ENCODE measurements at regions not wholly inside any gene's neighbourhood (a gene's known extent, or its start where the extent isn't known, plus 50 kb on each side); places are given as distances from the start of the nearest gene placed in this dataset.

DNA sequence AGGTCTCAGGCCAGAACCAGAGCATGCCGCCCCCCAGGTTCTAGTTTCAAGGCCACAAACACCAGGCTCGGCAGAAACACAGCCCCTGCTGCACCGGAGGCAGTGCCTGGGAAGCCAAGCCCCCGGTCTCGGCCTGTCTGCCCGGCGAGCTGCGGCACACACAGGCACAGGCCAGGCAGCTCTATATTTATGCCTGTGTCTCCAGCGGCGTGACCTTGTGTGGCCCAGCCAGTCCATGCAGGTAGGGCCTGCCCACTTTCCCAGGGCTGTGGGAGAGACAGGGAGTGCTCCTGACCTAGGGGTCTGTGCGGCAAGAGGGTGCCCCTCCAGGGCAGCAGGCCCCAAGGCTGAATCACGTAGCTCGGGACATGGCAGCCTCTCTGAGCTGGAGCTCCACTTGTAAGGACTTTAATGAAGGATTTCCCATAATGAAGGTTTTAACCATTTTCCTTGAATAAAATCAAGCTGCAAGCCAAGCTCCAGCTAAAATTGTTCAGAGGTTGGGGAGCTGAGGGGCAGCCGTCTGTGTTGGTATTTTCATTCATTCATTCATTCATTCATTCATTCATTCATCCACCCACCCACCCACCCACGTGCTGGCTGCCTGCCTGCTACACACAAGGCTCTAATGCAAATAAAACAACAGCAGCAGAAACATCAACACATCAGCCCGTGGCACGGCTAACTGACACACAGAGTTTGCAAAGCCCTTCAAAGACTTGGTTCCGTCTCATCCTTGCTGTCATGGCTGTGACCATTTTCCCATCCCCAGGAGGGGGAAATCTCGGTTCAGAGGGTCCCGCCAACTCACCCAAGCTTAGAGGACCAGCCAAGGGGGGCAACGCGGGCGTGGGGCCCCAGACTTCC, 92.0 kb downstream of the RFLNA start:
- no peak overlapping the region for H3K9ac ChIP-seq (ENCODE audit: low read depth, low read length)
- H3K36me3 ChIP-seq (ENCODE audit: insufficient read depth, low read length), result peaks cover 4% of the 10 kb centered on the region; the same call in 1 of the 2 replicates
- peaks cover 27% of the 10 kb centered on the region for H3K4me1 ChIP-seq (ENCODE audit: insufficient read depth, low read length)
- H3K9me3 ChIP-seq (ENCODE audit: control insufficient read depth, insufficient read depth, low read length), result no peaks in the 10 kb centered on the region

DNA sequence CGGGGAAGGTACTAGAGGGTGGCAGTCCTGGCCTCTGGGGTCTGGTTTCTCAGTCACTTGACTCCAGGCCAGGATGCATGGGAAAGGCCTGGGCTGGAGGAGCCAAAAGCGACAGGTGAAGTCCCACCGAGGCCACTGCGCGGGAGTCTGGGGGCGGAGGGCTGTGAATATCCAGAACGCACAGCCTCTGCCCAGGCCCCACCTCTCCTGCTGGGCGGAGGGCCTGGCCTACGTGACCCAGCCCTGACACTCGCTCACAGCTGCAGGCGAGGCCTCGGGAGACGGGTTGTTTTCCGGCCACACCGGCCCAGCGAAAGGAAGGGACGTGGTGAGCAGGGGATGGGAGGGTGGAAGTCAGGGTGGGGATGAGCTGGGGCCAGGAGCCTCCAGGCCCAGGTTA, 91.2 kb downstream of the RFLNA start:
- Histone ChIP-seq H3K4me1 (ENCODE audit: insufficient read depth, low read length) (peaks cover 28% of the 10 kb centered on the region), H3K36me3 (ENCODE audit: insufficient read depth, low read length) (peaks cover 4% of the 10 kb centered on the region; the same call in 1 of the 2 replicates), H3K9me3 (ENCODE audit: control insufficient read depth, insufficient read depth, low read length) (no peaks in the 10 kb centered on the region), H3K9ac (ENCODE audit: low read depth, low read length) (no peak overlapping the region)

DNA sequence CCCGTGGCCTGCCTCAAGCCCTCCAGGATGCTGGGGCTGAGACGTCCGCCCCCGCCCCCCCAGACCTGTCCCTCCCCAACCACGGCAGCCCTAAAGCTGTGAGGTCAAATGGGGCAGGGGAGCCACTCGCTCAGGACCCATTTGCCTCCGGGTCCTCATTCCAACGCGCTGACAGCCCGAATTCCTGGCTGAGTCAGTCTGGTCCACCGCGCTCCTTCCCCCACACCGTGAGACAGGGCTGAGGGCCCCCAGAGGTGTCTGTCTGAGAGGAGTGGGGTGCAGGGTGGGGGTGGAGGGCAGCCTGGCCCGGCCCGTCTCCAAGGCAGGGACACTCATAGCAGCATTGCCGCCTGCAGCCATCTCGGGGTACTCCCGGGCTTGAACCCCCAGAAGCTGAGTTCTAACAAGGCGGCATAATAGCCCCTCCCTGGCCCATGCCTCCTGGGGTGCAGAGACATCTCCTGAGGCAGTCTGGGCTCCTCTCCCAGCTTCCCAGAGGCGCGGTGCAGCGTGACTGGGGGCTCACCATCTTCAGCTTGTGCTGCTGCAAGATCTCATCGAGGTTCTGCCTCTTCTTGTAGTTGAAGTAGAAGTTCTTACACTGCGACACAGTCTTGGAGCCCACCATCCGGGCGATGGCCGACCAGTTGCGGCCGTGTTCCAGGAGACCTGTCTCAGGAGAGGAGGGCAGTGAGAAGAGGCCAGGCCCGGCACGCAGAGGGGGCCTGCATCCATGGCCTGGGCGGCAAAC, 90.5 kb downstream of the RFLNA start:
- H3K4me1 ChIP-seq (ENCODE audit: insufficient read depth, low read length), result peaks cover 28% of the 10 kb centered on the region
- H3K9me3 ChIP-seq (ENCODE audit: control insufficient read depth, insufficient read depth, low read length), result no peaks in the 10 kb centered on the region
- no peak overlapping the region for H3K9ac ChIP-seq (ENCODE audit: low read depth, low read length)
- H3K36me3 ChIP-seq (ENCODE audit: insufficient read depth, low read length), result peaks cover 4% of the 10 kb centered on the region; the same call in 1 of the 2 replicates

DNA sequence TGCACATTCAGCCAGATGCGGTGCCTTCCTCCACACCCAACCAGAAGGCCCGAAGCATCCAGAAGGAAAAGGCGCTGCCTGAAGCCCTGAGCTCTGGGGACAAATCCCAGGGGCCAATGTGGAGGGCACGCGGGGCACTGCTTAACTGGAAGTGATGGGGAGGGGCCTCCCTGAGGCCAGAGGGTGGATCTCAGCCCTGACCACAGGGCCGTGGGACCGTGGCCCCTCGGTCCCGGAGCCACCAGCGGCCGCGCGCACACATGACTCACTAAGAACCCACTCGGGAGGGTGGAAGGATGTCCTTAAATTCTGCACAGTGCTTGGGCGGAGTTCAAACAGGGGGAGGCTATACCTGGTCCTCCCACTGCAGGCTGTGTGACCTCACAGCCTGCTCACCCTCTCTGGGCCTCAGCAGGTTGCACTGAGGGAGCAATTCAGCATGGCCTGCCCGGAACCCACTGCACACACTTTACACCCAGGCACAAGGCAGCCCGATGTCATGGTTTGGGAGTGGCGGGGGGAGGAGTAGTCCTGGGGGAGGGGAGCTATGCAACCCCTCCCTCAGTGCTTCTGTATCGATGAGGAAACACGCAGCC, 89.5 kb downstream of the RFLNA start:
- Histone ChIP-seq H3K36me3 (ENCODE audit: insufficient read depth, low read length) (peaks cover 4% of the 10 kb centered on the region; the same call in 1 of the 2 replicates), H3K9ac (ENCODE audit: low read depth, low read length) (no peak overlapping the region), H3K4me1 (ENCODE audit: insufficient read depth, low read length) (peaks cover 24% of the 10 kb centered on the region), H3K9me3 (ENCODE audit: control insufficient read depth, insufficient read depth, low read length) (no peaks in the 10 kb centered on the region)

DNA sequence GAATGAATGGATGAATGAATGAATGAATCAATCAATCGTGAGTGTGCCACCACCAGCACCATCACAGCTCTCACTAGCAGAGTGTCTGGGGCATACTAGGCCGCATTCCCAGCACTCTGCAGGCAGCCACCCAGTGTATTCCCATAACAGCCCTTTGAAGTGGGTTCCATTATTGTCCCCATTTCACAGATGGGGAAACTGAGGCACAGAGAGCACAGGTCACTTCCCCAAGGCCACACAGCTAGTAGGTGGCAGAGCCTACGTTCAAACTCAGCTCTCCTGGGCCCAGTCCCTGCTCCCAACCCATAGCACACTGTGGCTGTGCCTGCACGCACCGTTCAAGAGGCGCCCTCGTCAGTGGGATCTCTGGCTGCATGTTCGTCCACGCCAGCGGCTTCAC, 88.1 kb downstream of the RFLNA start:
- H3K4me1 ChIP-seq (ENCODE audit: insufficient read depth, low read length), result peaks cover 24% of the 10 kb centered on the region
- H3K9ac ChIP-seq (ENCODE audit: low read depth, low read length), result no peak overlapping the region
- no peaks in the 10 kb centered on the region for H3K9me3 ChIP-seq (ENCODE audit: control insufficient read depth, insufficient read depth, low read length)
- peaks cover 4% of the 10 kb centered on the region; the same call in 1 of the 2 replicates for H3K36me3 ChIP-seq (ENCODE audit: insufficient read depth, low read length)

DNA sequence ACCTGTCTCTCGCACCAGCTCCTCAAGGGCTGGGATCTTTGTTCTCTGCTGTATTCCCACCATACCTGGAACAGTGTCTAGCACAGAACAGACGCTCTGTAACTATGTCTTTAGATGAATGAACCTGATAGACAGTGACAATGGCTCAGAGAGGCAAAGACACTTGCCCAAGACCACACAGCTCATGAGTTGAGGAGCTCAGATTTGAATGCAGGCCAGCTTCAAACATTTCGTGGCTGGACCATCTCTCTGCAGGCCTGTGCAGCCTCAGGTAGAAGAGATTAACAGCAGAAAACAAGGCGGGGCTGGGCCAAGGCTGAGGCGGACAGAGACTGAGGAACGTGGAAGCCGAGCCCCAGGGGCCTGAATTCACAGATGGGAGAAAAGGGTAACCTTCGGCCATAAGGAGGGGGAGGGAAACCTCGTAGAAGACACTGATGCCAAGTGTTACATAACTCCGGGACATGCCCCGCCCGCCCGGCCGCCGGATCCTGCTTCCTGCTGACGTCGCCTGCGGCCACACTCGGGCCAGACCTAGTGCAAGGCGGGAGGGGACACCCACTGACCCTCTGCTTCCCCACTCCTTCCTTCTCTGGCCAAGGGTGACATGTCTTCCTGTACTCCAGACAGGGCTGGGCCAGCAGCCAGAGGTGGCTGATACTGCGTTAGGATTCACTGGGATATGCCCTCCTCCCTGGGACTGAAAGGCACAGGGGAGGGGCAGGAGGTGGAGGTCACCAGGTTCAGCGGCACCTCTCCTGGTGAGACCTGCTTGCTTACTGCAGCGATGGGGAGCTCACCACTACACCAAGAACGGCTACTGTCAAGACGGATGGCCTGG, 86.8 kb downstream of the RFLNA start:
- Histone ChIP-seq H3K9ac (ENCODE audit: low read depth, low read length) (no peak overlapping the region), H3K36me3 (ENCODE audit: insufficient read depth, low read length) (peaks cover 7% of the 10 kb centered on the region; the same call in 1 of the 2 replicates), H3K9me3 (ENCODE audit: control insufficient read depth, insufficient read depth, low read length) (no peaks in the 10 kb centered on the region), H3K4me1 (ENCODE audit: insufficient read depth, low read length) (peaks cover 22% of the 10 kb centered on the region)

DNA sequence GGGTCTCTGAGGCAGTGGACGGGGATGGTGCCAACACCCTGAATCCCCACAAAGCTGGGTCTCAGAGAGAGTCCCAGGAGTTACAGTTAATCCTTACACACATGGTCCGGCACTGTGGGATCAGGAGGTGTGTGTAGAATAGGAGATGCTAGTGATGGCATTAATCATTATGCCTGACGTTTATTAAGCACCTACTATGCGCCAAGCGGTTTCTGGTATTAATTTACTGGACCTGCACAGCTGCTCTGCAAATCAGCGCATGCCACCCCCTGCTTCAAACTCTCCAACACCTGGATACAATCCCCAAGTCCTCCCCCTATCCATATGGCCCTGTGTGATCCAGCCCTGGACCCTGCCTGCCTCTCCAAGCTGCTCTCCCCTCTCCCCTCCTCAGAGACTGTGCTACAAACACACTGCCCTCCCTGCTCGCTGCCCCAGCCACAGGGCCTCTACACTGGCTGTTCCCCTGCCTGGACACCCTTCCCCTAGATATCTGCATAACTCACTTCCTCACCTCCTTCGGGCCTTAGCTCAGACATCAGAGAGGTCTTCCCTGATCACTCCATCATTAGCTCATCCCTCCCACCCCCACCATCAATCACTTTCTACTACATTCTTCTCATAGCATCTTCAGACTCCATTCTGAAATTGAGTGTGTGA, 86.0 kb downstream of the RFLNA start:
- Histone ChIP-seq H3K36me3 (ENCODE audit: insufficient read depth, low read length) (peaks cover 8% of the 10 kb centered on the region; the same call in 1 of the 2 replicates), H3K4me1 (ENCODE audit: insufficient read depth, low read length) (peaks cover 15% of the 10 kb centered on the region), H3K9ac (ENCODE audit: low read depth, low read length) (no peak overlapping the region), H3K9me3 (ENCODE audit: control insufficient read depth, insufficient read depth, low read length) (no peaks in the 10 kb centered on the region)

DNA sequence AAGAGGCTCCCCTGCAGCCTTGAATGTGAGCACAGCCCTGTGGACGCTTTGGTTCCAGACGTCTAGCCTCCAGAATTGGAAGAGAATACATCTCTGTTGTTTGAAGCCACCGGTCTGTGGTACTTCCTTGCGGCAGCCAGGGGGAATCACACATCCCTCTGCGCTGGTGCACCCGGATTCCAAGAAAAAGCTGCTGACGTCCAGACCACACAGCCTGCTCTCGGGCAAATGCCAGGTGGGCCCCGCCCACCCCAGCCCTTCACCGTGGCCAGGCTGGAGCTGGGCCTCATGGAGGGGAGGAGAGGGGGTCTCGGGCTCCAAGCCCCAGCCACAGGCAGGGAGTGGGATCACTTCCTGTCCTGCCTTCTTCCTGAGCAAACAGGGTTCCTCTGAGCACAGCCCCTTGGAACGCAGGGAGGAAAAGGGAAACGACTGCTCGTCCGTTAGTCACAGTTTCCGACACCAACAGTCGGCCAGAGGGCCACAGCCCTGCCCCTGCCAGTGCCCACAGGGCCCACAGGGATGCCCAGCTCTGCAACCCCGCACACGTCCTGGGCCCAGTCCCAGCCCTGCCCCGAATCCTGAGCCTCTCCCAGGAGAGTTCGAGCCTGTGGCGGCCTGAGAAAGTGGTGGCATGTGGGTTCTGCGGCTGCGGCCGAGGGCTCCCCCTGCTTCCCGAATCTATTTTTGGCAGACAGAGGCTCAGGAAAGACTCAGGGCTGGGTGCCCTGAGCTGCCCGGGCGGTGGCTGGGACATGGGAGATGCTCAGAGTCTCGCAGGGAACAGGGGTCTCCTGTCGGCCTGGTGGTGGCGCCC, 85.3 kb downstream of the RFLNA start:
- Histone ChIP-seq H3K9ac (ENCODE audit: low read depth, low read length) (no peak overlapping the region), H3K36me3 (ENCODE audit: insufficient read depth, low read length) (peaks cover 8% of the 10 kb centered on the region; the same call in 1 of the 2 replicates), H3K4me1 (ENCODE audit: insufficient read depth, low read length) (peaks cover 8% of the 10 kb centered on the region), H3K9me3 (ENCODE audit: control insufficient read depth, insufficient read depth, low read length) (no peaks in the 10 kb centered on the region)

DNA sequence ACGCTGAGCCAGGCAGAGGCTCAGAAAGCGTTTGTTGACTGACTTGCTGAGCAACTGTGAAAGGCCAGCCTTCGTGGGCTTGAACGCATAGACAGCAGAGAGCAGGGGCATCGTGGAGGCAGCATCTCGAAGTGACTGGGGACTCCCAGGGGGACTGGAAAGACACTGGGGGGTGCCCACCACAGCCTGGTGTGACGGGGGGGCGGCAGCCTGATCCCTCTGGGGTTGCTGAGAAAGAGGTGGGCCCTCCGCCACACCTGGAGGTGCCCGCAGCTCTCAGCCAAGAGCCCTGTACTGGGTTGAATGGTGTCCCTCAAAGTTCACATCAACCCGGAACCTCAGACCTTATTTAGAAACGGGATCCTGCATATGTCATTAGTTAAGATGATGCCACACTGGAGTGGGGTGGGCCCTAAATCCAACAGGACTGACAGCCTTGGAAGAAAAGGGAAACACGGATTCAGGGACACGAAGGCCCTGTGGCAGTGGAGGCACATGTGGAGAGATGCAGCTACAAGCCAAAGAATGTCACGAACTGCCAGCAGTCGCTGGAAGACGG, 84.6 kb downstream of the RFLNA start:
- Histone ChIP-seq H3K9me3 (ENCODE audit: control insufficient read depth, insufficient read depth, low read length) (no peaks in the 10 kb centered on the region), H3K4me1 (ENCODE audit: insufficient read depth, low read length) (peaks cover 3% of the 10 kb centered on the region; the same call in 1 of the 2 replicates), H3K36me3 (ENCODE audit: insufficient read depth, low read length) (peaks cover 8% of the 10 kb centered on the region; the same call in 1 of the 2 replicates), H3K9ac (ENCODE audit: low read depth, low read length) (no peak overlapping the region)

DNA sequence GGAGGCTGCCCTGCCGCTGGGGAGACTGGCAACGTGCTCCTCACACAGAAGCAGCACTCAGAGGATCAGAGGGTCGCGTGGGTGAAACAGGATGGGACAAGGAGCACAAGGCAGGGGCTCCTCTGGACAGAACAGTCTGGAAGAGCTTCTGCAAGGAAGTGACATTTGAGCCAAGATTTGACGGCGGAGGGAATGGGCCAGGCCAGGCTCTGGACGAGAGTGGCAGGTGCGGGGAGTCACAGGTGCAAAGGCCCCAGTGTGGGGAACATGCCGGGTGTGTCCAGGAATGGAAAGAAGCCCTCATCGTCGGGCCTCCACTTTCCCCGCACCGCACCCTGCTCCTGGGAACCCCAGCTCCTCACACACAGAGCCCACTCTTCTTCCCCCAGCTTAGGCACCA, 84.0 kb downstream of the RFLNA start:
- Histone ChIP-seq H3K36me3 (ENCODE audit: insufficient read depth, low read length) (peaks cover 8% of the 10 kb centered on the region; the same call in 1 of the 2 replicates), H3K9ac (ENCODE audit: low read depth, low read length) (no peak overlapping the region), H3K4me1 (ENCODE audit: insufficient read depth, low read length) (0 out of 2 replicates have a peak, but pooled peaks cover 3% of the 10 kb centered on the region)

DNA sequence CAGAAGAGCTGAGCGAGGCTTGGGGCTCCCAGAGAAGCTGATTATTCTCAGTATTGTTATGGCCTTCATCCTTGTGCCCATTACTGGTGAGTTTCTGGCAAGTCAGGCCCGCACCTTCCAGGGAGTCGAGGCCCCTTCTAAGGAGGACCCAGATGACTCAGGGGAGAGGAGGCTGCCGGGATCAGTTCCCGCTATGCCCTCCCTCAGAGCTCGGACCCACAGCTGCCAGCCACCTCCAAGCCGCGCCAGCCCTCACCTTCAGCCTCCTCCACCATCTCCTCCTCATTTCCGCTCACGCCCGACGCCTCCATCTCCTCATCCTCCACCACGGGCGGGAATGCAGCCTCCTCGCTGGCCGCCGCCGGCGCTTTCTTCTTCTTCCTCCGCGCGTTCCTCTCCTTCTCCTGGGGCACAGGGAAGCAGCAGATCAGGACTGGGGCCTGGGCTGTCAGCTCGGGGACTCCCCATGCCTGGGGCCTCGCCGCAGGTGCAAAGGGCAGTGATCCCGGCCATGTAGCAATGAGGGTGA, 83.2 kb downstream of the RFLNA start:
- Histone ChIP-seq H3K36me3 (ENCODE audit: insufficient read depth, low read length) (peaks cover 7% of the 10 kb centered on the region; the same call in 1 of the 2 replicates), H3K9ac (ENCODE audit: low read depth, low read length) (no peak overlapping the region), H3K9me3 (ENCODE audit: control insufficient read depth, insufficient read depth, low read length) (no peaks in the 10 kb centered on the region), H3K4me1 (ENCODE audit: insufficient read depth, low read length) (0 out of 2 replicates have a peak, but pooled peaks cover 3% of the 10 kb centered on the region)

More for the DNA sequence above, 84.0 kb downstream of the RFLNA start:
- H3K9me3 ChIP-seq (ENCODE audit: control insufficient read depth, insufficient read depth, low read length), result no peaks in the 10 kb centered on the region

DNA sequence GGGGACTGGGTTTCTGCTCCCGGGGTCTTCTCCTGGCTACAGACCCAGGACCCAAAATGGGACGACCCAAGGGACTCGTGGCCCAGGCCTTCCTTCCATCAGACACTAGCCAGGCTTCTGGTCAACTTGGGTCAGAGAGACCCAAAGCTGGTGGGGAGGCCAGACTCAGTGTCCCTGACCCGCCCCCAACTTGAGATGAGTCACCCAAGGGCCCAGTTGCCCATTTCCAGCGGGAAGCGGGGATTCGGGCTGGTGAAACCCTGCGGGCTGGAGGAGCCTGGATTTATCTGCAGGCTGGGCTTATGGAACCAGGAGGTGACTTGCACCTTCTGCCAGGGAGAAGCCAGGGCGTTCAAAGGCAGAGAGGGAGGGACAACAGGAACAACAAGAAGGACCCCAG, 81.5 kb downstream of the RFLNA start:
- Histone ChIP-seq H3K4me1 (ENCODE audit: insufficient read depth, low read length) (no peaks in the 10 kb centered on the region), H3K9me3 (ENCODE audit: control insufficient read depth, insufficient read depth, low read length) (no peaks in the 10 kb centered on the region), H3K9ac (ENCODE audit: low read depth, low read length) (no peak overlapping the region), H3K36me3 (ENCODE audit: insufficient read depth, low read length) (peaks cover 7% of the 10 kb centered on the region)

Data from ES-I3 (cell line).